GM21529 (cell line): ENCODE measurements at regions not wholly inside any gene's neighbourhood (a gene's known extent, or its start where the extent isn't known, plus 50 kb on each side); places are given as distances from the start of the nearest gene placed in this dataset.
"Not testable (repeated sequence)": the region's sequence is repeated elsewhere in the genome, so short reads cannot be mapped to it uniquely, and the experiment has no call there.

Experiments
- ATAC-seq: cut with Tn5 transposase; IDR thresholded peaks from one replicate; pipeline ENCODE4 v1.9.1; 2021; ENCODE audit not compliant: unreplicated experiment

GRCh38 chr7:115574681-115575291 is 455.8 kb downstream of the TFEC start:
- no peak for ATAC-seq

DNA sequence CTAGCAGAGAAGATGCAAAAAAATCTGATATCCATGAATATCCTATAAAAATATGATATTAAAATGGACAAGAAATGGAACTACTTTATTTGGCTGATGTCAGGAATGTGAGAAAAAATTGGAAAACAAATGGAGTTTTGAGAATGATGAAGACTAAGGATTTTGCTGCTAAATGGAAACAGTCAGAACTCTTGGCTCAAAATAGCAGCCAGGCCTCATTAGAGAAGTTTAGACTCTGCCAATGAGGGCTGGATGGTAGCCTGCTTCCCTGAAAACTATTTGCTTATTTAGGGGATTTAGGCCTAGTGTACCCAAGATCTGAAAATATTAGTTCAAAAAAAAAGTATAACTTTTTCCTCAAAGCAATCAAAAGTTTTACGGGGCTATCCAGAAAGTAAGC is 458.5 kb downstream of the TFEC start:
- no peak for ATAC-seq

DNA sequence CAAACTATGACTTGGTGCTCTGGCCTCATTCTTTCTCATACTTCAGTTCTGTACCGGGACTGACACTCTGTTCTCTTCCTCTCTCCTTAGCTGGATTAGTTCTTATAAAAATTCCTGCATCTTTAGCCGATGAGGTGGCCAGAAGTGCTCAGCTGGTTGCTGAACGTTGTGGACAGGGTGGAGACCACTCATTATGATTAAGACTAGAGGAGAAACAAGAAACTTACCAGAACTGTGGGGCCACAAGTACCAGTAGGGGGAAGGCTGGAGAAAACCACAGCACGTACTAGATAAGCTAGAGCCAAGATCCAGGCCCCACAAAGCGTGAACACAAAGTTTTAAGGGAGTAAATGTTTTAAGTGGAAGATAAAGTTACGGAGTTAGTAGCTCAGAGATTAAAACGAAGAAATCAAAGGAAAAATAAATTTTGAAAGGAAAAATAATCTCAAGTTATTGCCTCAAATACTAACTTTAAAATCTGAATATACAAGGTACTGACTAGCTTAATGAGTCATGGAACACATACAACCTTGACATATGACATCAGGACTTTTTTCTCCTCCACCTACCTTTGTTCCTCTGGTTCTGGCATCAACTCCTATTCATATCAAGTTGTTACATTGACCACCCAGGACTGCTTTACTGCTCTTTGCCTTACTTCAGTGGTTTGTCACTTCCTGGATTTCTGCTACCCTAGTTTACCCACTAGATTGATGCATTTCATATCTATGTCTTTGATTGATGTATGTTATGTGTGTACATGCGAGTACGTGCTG is 469.0 kb downstream of the TFEC start:
- ATAC-seq: no peak

DNA sequence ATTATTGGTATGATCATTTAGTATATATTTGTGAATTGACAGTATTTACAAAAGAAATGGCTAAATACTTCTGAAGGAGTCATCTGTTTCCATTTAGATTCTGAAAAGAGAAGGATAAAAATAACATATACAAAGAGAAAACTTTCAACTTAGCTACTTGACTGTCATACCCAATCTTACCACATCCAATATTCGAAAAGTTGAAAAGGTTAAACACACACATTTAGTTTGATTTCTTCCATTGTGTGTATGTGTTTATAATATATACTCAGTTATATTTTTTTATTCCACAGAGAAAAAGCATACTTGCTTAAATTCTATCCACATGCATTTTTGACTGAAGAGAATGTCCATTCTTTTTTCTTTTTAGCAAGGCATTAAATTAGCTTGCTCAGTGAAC is 470.7 kb downstream of the TFEC start:
- ATAC-seq: no peak

GRCh38 chr7:115558161-115558560 is 472.4 kb downstream of the TFEC start:
- ATAC-seq: no peak

- ATAC-seq: not testable (repeated sequence)
These were observed 473.3 kb downstream of the TFEC start for GRCh38 chr7:115557296-115557695.

DNA sequence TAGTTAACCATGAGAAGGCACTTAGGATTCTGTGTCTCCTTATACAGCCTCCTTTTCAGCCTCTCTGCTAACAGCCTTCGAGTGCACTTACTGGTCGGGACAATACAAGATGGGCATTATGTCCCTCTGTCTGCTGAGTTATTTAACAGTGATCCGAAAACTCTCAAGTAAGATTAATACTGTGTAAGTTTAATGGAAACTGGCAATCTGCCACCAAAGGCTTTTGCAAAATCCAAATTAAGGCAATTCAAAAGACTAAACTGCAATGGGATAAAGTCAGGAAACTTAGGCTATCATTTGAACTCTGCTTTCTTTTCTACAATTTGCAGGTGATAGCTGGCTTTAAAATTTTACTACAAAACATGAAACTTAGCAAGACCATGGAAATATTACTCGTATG is 477.8 kb downstream of the TFEC start:
- no peak for ATAC-seq

DNA sequence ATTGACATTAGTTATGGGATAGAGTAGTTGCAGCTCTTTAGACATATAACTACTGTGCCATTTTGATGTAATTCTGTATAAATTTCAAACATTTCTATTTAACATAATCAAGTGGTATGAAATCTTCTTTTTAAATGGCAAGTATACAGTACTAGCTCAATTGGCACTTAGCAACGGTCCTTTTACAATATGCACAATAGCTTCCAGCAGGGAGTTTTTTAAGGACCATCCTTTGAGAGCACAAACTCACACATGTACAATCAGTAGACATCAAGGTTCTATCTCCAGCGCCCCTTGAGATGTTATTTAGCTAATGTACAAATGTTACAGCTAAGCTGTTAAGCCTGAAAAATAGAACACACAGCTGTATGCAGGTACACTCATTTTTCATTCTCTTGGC is 480.7 kb downstream of the TFEC start:
- ATAC-seq: no peak

- no peak for ATAC-seq
These were observed 481.8 kb downstream of the TFEC start for GRCh38 chr7:115548756-115549155.

GRCh38 chr7:115546790-115547189 is 483.8 kb downstream of the TFEC start:
- ATAC-seq: no peak

DNA sequence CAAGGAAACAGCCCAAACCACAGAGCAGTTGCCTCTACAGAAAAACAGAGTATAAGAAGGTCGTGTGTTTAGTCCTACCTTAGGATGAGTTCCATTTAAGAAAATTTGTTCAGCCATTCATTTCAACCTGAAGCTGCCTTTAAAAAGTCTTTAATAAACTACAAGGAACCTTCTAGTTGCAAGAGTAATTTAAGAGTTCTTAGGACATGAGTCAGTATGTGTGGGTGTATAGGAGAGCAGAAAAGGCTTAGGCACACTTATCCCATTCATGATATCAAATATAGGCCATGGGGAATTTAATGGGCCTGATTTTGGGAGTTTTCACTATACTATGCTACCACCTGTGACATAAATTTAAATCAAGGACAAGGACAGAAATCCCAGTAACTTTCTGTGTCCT is 496.8 kb downstream of the TFEC start:
- no peak for ATAC-seq

- ATAC-seq: no peak
These were observed 504.3 kb downstream of the TFEC start for GRCh38 chr7:115526278-115526677.

- no peak for ATAC-seq
These were observed 508.4 kb downstream of the TFEC start for GRCh38 chr7:115522174-115522573.

- ATAC-seq: no peak
These were observed 514.2 kb downstream of the TFEC start for GRCh38 chr7:115516341-115516740.

DNA sequence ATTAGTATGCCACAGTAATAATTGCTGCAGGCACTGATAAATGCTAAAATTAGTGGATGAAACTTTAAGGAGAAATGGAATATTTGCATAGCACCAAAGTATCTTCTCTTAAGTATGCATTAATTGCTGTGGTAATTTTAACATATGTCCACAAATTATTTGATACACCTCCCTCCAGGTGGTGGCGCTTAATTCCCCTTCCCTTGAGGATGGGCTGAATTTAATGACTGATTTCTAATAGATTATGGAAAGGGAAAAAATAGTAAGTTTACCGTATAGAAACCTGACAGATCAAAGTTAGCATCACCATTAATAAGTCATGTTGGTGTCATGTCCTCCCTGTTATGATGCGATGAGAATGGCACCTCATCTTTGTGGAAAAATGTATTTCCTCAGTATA is 519.2 kb downstream of the TFEC start:
- no peak for ATAC-seq

GRCh38 chr7:115505136-115505535 is 525.4 kb downstream of the TFEC start:
- no peak for ATAC-seq

DNA sequence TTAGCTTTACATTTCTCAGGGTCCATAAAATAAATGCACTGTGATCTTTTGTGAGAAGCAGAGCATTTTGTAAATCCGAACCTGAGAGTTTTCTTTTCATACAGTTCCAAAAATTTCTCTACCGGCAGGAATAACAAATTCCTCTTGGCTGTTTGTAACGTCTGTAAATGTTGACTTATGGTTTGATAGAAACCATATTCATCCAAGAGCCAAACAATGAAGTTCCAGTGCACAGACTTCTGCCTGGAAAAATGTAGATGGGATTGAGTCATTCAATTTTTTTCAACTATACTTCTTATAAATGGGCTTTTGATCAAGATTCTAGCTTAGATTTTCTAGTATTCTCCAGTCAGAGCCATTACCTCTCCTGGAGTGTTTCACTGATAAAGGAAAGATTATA is 530.6 kb downstream of the TFEC start:
- ATAC-seq: no peak

GRCh38 chr7:115496006-115496405 is 534.6 kb downstream of the TFEC start:
- ATAC-seq: no peak

- ATAC-seq: no peak
These were observed 535.9 kb downstream of the TFEC start for GRCh38 chr7:115494529-115495147.

- ATAC-seq: no peak
These were observed 537.2 kb downstream of the TFEC start for GRCh38 chr7:115493381-115493780.

GRCh38 chr7:115491744-115492380 is 538.7 kb downstream of the TFEC start:
- no peak for ATAC-seq

DNA sequence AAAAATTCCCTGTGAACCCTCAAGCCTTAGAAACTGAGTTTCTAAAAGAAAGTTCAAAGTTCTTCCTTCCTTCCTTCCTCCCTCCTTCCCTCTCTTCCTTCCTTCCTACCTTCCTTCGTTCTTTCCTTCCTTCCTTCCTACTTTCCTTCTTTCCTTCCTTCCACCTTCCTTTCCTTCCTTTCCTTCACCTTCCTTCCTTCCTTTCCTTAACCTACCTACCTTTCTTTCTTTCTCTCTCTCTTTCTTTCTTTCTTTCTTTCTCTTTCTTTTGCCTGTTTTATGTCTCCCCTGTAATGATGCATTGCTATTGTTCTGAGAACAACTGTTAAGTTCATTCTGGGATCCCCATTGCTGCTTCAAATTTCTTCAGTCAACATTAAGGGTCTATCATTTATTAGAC is 551.1 kb downstream of the TFEC start:
- ATAC-seq: no peak
